SK-N-SH treated with all-trans-retinoic acid at 6 μM for 48 hours (cell line): ENCODE measurements at regions not wholly inside any gene's neighbourhood (a gene's known extent, or its start where the extent isn't known, plus 50 kb on each side); places are given as distances from the start of the nearest gene placed in this dataset.
"Not testable (repeated sequence)": the region's sequence is repeated elsewhere in the genome, so short reads cannot be mapped to it uniquely, and the experiment has no call there.

Experiments used
- ATAC-seq: fragments of 200-7000 bp; cut with Tn5 transposase; 3 replicates; pipeline ENCODE4 v1.9.1; 2020; ENCODE audit warnings: mild to moderate bottlenecking, moderate library complexity
- ESRRG ChIP-seq: fragments of 250-450 bp; sonication (Bioruptor Pico); IDR thresholded peaks from 2 replicates; pipeline ENCODE4 v1.6.1; 2021; ENCODE audit warnings: mild to moderate bottlenecking
- GLIS3 ChIP-seq: fragments of 250-450 bp; sonication (Bioruptor Pico); IDR thresholded peaks from 2 replicates; pipeline ENCODE4 v1.5.0; 2020; ENCODE audit warnings: mild to moderate bottlenecking, moderate library complexity
- ISL1 ChIP-seq: fragments of 250-450 bp; sonication (Bioruptor Pico); IDR thresholded peaks from 2 replicates; pipeline ENCODE4 v2.1.2; 2022; ENCODE audit warnings: mild to moderate bottlenecking, moderate library complexity
- OSR1 ChIP-seq: fragments of 250-450 bp; sonication (Bioruptor Pico); IDR thresholded peaks from 2 replicates; pipeline ENCODE4 v1.8.0; 2022; ENCODE audit warnings: moderate library complexity, mild to moderate bottlenecking, inconsistent platforms
- PPARA ChIP-seq: fragments of 250-450 bp; sonication (Bioruptor Pico); IDR thresholded peaks from 2 replicates; pipeline ENCODE4 v1.5.0; 2020; ENCODE audit warnings: mild to moderate bottlenecking, borderline replicate concordance
- RARB ChIP-seq: fragments of 250-450 bp; sonication (Bioruptor Pico); IDR thresholded peaks from 2 replicates; pipeline ENCODE4 v1.8.0; 2021; ENCODE audit warnings: mild to moderate bottlenecking, moderate library complexity
- SNAI2 ChIP-seq: fragments of 250-450 bp; sonication (Bioruptor Pico); IDR thresholded peaks from 2 replicates; pipeline ENCODE4 v1.5.0; 2020; ENCODE audit warnings: mild to moderate bottlenecking, moderate library complexity
- TCF4 ChIP-seq: fragments of 250-450 bp; sonication (Bioruptor Pico); IDR thresholded peaks from 2 replicates; pipeline ENCODE4 v1.8.0; 2021; ENCODE audit warnings: mild to moderate bottlenecking, moderate library complexity, borderline replicate concordance
- TOX ChIP-seq: fragments of 250-450 bp; sonication (Bioruptor Pico); IDR thresholded peaks from 2 replicates; pipeline ENCODE4 v1.8.0; 2021; ENCODE audit warnings: mild to moderate bottlenecking, moderate library complexity, borderline replicate concordance
- ZC3H10 ChIP-seq: fragments of 250-450 bp; sonication (Bioruptor Pico); IDR thresholded peaks from 2 replicates; pipeline ENCODE4 v1.5.1; 2021; ENCODE audit warnings: mild to moderate bottlenecking, moderate library complexity
- ZNF565 ChIP-seq: fragments of 450-650 bp; formaldehyde crosslinking; conservative IDR thresholded peaks from 2 replicates; pipeline ENCODE4 v1.5.0; 2020; ENCODE audit warnings: low read depth, mild to moderate bottlenecking, moderate library complexity
- ZNF70 ChIP-seq: fragments of 450-650 bp; formaldehyde crosslinking; IDR thresholded peaks from 2 replicates; pipeline ENCODE4 v1.5.0; 2020; ENCODE audit warnings: mild to moderate bottlenecking, moderate library complexity
- ZNF8 ChIP-seq: fragments of 450-650 bp; formaldehyde crosslinking; IDR thresholded peaks from 2 replicates; pipeline ENCODE4 v1.5.0; 2020; ENCODE audit warnings: mild to moderate bottlenecking, moderate library complexity
- TF ChIP-seq, protein P1 (sequence below): fragments of 250-450 bp; sonication (Bioruptor Pico); IDR thresholded peaks from 2 replicates; pipeline ENCODE4 v1.5.0; 2020; ENCODE audit warnings: mild to moderate bottlenecking, moderate library complexity
- TF ChIP-seq, protein P2 (sequence below): fragments of 250-450 bp; sonication (Bioruptor Pico); IDR thresholded peaks from 2 replicates; pipeline ENCODE4 v1.8.0; 2021; ENCODE audit warnings: low read depth, mild to moderate bottlenecking, moderate library complexity, borderline replicate concordance
- TF ChIP-seq, protein P3 (sequence below): fragments of 250-450 bp; sonication (Bioruptor Pico); IDR thresholded peaks from 2 replicates; pipeline ENCODE4 v1.5.1; 2021; ENCODE audit warnings: mild to moderate bottlenecking, moderate library complexity

DNA sequence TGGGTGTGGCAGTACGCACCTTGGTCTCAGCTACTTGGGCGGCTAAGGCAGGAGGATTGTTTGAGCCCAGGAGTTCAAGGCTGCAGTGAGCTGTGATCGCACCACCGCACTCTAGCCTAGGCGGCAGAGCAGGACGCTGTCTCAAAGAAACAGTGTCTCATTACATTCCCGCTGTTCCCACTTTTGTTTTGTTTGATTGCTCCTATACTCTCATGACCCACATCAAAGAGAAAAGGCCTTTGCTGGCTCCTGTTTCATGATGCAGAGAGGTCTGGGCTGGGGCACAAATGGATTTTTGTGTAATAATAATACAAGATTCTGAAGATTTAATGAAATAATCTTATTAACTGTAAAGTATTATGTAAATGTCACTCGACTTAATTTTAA, 85.7 kb downstream of the LACC1 start:
- TF ChIP-seq TCF4 (CRISPR knock-in tag) (no peak), RARB (CRISPR knock-in tag) (no peak), GLIS3 (CRISPR knock-in tag) (no peak), SNAI2 (CRISPR knock-in tag) (no peak), ESRRG (no peak), ZC3H10 (no peak), ISL1 (CRISPR knock-in tag) (no peak), ZNF8 (CRISPR knock-in tag) (no peak), ZNF565 (no peak)
- TF ChIP-seq, protein P1, sequence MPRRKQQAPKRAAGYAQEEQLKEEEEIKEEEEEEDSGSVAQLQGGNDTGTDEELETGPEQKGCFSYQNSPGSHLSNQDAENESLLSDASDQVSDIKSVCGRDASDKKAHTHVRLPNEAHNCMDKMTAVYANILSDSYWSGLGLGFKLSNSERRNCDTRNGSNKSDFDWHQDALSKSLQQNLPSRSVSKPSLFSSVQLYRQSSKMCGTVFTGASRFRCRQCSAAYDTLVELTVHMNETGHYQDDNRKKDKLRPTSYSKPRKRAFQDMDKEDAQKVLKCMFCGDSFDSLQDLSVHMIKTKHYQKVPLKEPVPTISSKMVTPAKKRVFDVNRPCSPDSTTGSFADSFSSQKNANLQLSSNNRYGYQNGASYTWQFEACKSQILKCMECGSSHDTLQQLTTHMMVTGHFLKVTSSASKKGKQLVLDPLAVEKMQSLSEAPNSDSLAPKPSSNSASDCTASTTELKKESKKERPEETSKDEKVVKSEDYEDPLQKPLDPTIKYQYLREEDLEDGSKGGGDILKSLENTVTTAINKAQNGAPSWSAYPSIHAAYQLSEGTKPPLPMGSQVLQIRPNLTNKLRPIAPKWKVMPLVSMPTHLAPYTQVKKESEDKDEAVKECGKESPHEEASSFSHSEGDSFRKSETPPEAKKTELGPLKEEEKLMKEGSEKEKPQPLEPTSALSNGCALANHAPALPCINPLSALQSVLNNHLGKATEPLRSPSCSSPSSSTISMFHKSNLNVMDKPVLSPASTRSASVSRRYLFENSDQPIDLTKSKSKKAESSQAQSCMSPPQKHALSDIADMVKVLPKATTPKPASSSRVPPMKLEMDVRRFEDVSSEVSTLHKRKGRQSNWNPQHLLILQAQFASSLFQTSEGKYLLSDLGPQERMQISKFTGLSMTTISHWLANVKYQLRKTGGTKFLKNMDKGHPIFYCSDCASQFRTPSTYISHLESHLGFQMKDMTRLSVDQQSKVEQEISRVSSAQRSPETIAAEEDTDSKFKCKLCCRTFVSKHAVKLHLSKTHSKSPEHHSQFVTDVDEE (CRISPR knock-in tag) = no peak
- TF ChIP-seq, protein P2, sequence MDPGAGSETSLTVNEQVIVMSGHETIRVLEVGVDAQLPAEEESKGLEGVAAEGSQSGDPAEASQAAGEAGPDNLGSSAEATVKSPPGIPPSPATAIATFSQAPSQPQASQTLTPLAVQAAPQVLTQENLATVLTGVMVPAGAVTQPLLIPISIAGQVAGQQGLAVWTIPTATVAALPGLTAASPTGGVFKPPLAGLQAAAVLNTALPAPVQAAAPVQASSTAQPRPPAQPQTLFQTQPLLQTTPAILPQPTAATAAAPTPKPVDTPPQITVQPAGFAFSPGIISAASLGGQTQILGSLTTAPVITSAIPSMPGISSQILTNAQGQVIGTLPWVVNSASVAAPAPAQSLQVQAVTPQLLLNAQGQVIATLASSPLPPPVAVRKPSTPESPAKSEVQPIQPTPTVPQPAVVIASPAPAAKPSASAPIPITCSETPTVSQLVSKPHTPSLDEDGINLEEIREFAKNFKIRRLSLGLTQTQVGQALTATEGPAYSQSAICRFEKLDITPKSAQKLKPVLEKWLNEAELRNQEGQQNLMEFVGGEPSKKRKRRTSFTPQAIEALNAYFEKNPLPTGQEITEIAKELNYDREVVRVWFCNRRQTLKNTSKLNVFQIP (CRISPR knock-in tag) = no peak
- no peak for ATAC-seq

DNA sequence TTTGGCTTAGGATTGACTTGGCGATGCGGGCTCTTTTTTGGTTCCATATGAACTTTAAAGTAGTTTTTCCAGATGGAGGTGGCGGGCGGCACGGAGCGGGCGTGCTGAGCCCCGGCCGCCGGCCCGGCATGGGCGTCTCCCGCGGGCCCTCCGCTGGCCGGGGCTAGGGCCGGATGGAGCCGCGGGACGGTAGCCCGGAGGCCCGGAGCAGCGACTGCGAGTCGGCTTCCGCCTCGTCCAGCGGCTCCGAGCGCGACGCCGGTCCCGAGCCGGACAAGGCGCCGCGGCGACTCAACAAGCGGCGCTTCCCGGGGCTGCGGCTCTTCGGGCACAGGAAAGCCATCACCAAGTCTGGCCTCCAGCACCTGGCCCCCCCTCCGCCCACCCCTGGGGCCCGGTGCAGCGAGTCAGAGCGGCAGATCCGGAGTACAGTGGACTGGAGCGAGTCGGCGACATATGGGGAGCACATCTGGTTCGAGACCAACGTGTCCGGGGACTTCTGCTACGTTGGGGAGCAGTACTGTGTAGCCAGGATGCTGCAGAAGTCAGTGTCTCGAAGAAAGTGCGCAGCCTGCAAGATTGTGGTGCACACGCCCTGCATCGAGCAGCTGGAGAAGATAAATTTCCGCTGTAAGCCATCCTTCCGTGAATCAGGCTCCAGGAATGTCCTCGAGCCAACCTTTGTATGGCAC, 88.7 kb downstream of the LACC1 start:
- not testable (repeated sequence) for ATAC-seq

DNA sequence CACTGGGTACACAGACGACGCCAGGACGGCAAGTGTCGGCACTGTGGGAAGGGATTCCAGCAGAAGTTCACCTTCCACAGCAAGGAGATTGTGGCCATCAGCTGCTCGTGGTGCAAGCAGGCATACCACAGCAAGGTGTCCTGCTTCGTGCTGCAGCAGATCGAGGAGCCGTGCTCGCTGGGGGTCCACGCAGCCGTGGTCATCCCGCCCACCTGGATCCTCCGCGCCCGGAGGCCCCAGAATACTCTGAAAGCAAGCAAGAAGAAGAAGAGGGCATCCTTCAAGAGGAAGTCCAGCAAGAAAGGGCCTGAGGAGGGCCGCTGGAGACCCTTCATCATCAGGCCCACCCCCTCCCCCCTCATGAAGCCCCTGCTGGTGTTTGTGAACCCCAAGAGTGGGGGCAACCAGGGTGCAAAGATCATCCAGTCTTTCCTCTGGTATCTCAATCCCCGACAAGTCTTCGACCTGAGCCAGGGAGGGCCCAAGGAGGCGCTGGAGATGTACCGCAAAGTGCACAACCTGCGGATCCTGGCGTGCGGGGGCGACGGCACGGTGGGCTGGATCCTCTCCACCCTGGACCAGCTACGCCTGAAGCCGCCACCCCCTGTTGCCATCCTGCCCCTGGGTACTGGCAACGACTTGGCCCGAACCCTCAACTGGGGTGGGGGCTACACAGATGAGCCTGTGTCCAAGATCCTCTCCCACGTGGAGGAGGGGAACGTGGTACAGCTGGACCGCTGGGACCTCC, 89.4 kb downstream of the LACC1 start:
- ATAC-seq = not testable (repeated sequence)

DNA sequence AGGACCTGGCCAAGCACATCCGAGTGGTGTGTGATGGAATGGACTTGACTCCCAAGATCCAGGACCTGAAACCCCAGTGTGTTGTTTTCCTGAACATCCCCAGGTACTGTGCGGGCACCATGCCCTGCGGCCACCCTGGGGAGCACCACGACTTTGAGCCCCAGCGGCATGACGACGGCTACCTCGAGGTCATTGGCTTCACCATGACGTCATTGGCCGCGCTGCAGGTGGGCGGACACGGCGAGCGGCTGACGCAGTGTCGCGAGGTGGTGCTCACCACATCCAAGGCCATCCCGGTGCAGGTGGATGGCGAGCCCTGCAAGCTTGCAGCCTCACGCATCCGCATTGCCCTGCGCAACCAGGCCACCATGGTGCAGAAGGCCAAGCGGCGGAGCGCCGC, 90.2 kb downstream of the LACC1 start:
- ATAC-seq = not testable (repeated sequence)

DNA sequence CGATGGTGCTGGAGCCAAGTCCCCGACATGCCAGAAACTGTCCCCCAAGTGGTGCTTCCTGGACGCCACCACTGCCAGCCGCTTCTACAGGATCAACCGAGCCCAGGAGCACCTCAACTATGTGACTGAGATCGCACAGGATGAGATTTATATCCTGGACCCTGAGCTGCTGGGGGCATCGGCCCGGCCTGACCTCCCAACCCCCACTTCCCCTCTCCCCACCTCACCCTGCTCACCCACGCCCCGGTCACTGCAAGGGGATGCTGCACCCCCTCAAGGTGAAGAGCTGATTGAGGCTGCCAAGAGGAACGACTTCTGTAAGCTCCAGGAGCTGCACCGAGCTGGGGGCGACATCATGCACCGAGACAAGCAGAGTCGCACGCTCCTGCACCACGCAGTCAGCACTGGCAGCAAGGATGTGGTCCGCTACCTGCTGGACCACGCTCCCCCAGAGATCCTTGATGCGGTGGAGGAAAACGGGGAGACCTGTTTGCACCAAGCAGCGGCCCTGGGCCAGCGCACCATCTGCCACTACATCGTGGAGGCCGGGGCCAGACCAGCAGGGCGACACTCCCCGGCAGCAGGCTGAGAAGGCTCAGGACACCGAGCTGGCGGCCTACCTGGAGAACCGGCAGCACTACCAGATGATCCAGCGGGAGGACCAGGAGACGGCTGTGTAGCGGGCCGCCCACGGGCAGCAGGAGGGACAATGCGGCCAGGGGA, 91.0 kb downstream of the LACC1 start:
- not testable (repeated sequence) for ATAC-seq

DNA sequence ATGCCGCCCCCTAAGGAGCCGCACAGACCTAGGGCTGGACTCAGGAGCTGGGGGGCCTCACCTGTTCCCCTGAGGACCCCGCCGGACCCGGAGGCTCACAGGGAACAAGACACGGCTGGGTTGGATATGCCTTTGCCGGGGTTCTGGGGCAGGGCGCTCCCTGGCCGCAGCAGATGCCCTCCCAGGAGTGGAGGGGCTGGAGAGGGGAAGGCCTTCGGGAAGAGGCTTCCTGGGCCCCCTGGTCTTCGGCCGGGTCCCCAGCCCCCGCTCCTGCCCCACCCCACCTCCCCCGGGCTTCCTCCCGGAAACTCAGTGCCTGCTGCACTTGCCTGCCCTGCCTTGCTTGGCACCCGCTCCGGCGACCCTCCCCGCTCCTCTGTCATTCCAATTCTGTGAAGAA, 91.6 kb downstream of the LACC1 start:
- ATAC-seq = not testable (repeated sequence)

DNA sequence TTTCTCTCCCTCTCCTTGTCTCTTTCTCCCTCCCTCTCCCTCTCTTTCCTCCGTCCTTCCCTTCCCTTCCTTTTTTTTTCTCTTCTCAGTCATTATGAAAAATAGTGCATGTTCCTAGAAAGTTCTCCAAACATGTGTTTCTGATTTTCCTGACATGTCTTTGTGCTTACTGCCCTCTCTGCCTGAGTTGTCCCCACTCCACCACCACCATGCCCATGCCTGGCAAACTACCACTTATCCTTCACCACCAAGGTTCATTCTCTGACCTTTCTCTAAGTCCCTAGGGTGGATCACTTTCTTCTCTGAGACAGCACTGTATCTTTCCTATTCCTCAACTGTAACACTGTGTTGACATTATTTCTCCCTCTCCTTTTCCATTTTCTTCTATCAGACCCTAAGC, 98.2 kb downstream of the LACC1 start:
- TF ChIP-seq, protein P3, sequence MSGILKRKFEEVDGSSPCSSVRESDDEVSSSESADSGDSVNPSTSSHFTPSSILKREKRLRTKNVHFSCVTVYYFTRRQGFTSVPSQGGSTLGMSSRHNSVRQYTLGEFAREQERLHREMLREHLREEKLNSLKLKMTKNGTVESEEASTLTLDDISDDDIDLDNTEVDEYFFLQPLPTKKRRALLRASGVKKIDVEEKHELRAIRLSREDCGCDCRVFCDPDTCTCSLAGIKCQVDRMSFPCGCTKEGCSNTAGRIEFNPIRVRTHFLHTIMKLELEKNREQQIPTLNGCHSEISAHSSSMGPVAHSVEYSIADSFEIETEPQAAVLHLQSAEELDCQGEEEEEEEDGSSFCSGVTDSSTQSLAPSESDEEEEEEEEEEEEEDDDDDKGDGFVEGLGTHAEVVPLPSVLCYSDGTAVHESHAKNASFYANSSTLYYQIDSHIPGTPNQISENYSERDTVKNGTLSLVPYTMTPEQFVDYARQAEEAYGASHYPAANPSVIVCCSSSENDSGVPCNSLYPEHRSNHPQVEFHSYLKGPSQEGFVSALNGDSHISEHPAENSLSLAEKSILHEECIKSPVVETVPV = no peak
- TF ChIP-seq SNAI2 (CRISPR knock-in tag) (no peak), GLIS3 (CRISPR knock-in tag) (no peak), ZNF70 (CRISPR knock-in tag) (no peak), TOX (CRISPR knock-in tag) (no peak), TCF4 (CRISPR knock-in tag) (no peak), OSR1 (CRISPR knock-in tag) (no peak), PPARA (CRISPR knock-in tag) (no peak), ISL1 (CRISPR knock-in tag) (no peak), ZNF565 (no peak)
- ATAC-seq = no peak
